OCI-M1 (cell line): ENCODE measurements at regions not wholly inside any gene's neighbourhood (a gene's known extent, or its start where the extent isn't known, plus 50 kb on each side); places are given as distances from the start of the nearest gene placed in this dataset.
"Not testable (repeated sequence)": the region's sequence is repeated elsewhere in the genome, so short reads cannot be mapped to it uniquely, and the experiment has no call there.

Experiments
- DNase-seq: peaks from one replicate; lab custom pipeline; 2025; lab: John Stamatoyannopoulos, UW

- DNase-seq = not testable (repeated sequence)
These were observed 108.2 kb upstream of the IKBKE start for GRCh38 chr1:206361978-206362543.

- not testable (repeated sequence) for DNase-seq
These were observed 107.3 kb upstream of the IKBKE start for GRCh38 chr1:206362994-206363393.

- not testable (repeated sequence) for DNase-seq
These were observed 105.0 kb upstream of the IKBKE start for GRCh38 chr1:206365271-206365670.

- DNase-seq = not testable (repeated sequence)
These were observed 104.1 kb upstream of the IKBKE start for GRCh38 chr1:206366131-206366530.

GRCh38 chr1:206366772-206367171, 103.5 kb upstream of the IKBKE start:
- DNase-seq = not testable (repeated sequence)

GRCh38 chr1:206367955-206368622, 102.2 kb upstream of the IKBKE start:
- DNase-seq = not testable (repeated sequence)

GRCh38 chr1:206374725-206375124, 95.6 kb upstream of the IKBKE start:
- DNase-seq = not testable (repeated sequence)

- DNase-seq = not testable (repeated sequence)
These were observed 94.7 kb upstream of the IKBKE start for GRCh38 chr1:206375552-206375951.

GRCh38 chr1:206378506-206378905, 91.8 kb upstream of the IKBKE start:
- DNase-seq = not testable (repeated sequence)

GRCh38 chr1:206379245-206379644, 91.0 kb upstream of the IKBKE start:
- DNase-seq = not testable (repeated sequence)

GRCh38 chr1:206380163-206380790, 90.0 kb upstream of the IKBKE start:
- peak; percentile 73 for DNase-seq

- DNase-seq = peak; percentile 78
These were observed 89.3 kb upstream of the IKBKE start for GRCh38 chr1:206380791-206381610.

- DNase-seq = peak; percentile 93
These were observed 86.1 kb upstream of the IKBKE start for GRCh38 chr1:206384029-206384807.

GRCh38 chr1:206384891-206385290, 85.4 kb upstream of the IKBKE start:
- not testable (repeated sequence) for DNase-seq

- not testable (repeated sequence) for DNase-seq
These were observed 82.6 kb upstream of the IKBKE start for GRCh38 chr1:206387631-206388030.

GRCh38 chr1:206391903-206392302, 78.4 kb upstream of the IKBKE start:
- not testable (repeated sequence) for DNase-seq

- DNase-seq = not testable (repeated sequence)
These were observed 72.8 kb upstream of the IKBKE start for GRCh38 chr1:206397501-206397900.

GRCh38 chr1:206398261-206398660, 72.0 kb upstream of the IKBKE start:
- not testable (repeated sequence) for DNase-seq

- DNase-seq = not testable (repeated sequence)
These were observed 66.5 kb upstream of the IKBKE start for GRCh38 chr1:206403612-206404307.

- not testable (repeated sequence) for DNase-seq
These were observed 65.8 kb upstream of the IKBKE start for GRCh38 chr1:206404309-206405027.
